GM12878 (cell line): ENCODE measurements at regions not wholly inside any gene's neighbourhood (a gene's known extent, or its start where the extent isn't known, plus 50 kb on each side); places are given as distances from the start of the nearest gene placed in this dataset.

Source experiments
- ATAC-seq: fragments of 200-7000 bp; cut with Tn5 transposase; 3 replicates; pipeline ENCODE4 v1.9.1; 2020; ENCODE audit warnings: mild to moderate bottlenecking, moderate library complexity
- BruUV-seq: library from RNA; stranded (reverse); fragments of 400-500 nt; replicated peaks from 2 replicates; lab custom pipeline; 2021; lab: Mats Ljungman, UMichigan
- CTCF ChIA-PET: fragments of 300-600 bp; sonication (Branson Sonifier 250); formaldehyde crosslinking; extraction: SDS; loops from one replicate; lab custom pipeline; 2021; ENCODE audit warnings: inconsistent platforms; lab: Yijun Ruan, JAX
- POLR2A ChIA-PET: fragments of 350-600 bp; formaldehyde crosslinking; extraction: SDS; loops from one replicate; lab custom pipeline; 2021; ENCODE audit warnings: inconsistent platforms; lab: Charles Lee
- RAD21 ChIA-PET: fragments of 300-600 bp; sonication (Branson Sonifier 250); formaldehyde crosslinking; loops from one replicate; lab custom pipeline; 2023; ENCODE audit warnings: antibody characterized with exemption; ENCODE audit not compliant: unreplicated experiment; lab: Charles Lee
- SMC1A ChIA-PET: fragments of 300-600 bp; sonication (Branson Sonifier 250); formaldehyde crosslinking; loops from one replicate; lab custom pipeline; 2023; ENCODE audit not compliant: unreplicated experiment, uncharacterized antibody; lab: Charles Lee
- DNase-seq: peaks from one replicate; pipeline ENCODE4 v3.0.0-alpha.2; 2011; ENCODE audit warnings: low read depth, low spot score
- FAIRE-seq: peaks from 3 replicates; lab custom pipeline; 2011; peaks lifted over from hg19 to GRCh38; lab: Jason Lieb, UNC
- H2AFZ ChIP-seq: 2 replicates; pipeline ENCODE4 v1.6.0; 2011; ENCODE audit warnings: low read depth, low read length, control low read depth; ENCODE audit not compliant: control insufficient read depth
- H3K27ac ChIP-seq: 2 replicates; pipeline ENCODE4 v1.5.1; 2011; ENCODE audit warnings: control low read depth; ENCODE audit not compliant: control insufficient read depth, insufficient read depth
- H3K27me3 ChIP-seq, 2 experiments: replicated peaks in 1 of 2; 2 replicates each; pipeline versions ENCODE4 v1.6.0 to v1.6.1; 2011; ENCODE audit warnings: low read length in 1 of 2; ENCODE audit not compliant: control insufficient read depth in 2 of 2, insufficient read depth in 2 of 2
- H3K36me3 ChIP-seq, 2 experiments: 2 replicates each; pipeline ENCODE4 v1.5.1; 2011; ENCODE audit warnings: low read length in 1 of 2; ENCODE audit not compliant: control insufficient read depth in 2 of 2, insufficient read depth in 2 of 2
- H3K4me1 ChIP-seq: 2 replicates; pipeline ENCODE4 v1.6.1; 2011; ENCODE audit warnings: mild to moderate bottlenecking, low read length, moderate library complexity, mixed read lengths; ENCODE audit not compliant: control insufficient read depth, insufficient read depth
- H3K4me2 ChIP-seq: 2 replicates; pipeline ENCODE4 v1.6.0; 2011; ENCODE audit warnings: control low read depth; ENCODE audit not compliant: control insufficient read depth, insufficient read depth
- H3K4me3 ChIP-seq: fragments of 200-600 bp; sonication (generic); 2 replicates; pipeline ENCODE4 v1.5.1; 2016
- H3K79me2 ChIP-seq: 2 replicates; pipeline ENCODE4 v1.6.0; 2011; ENCODE audit warnings: low read length; ENCODE audit not compliant: control insufficient read depth, insufficient read depth
- H3K9ac ChIP-seq: 2 replicates; pipeline ENCODE4 v1.8.0; 2011; ENCODE audit warnings: low read length, control low read depth, mixed read lengths; ENCODE audit not compliant: control insufficient read depth, insufficient read depth
- H3K9me3 ChIP-seq: replicated peaks from 3 replicates; pipeline ENCODE4 v1.5.1; 2011; ENCODE audit warnings: mild to moderate bottlenecking, low read length; ENCODE audit not compliant: control insufficient read depth, insufficient read depth
- H4K20me1 ChIP-seq: 2 replicates; pipeline ENCODE4 v1.6.0; 2011; ENCODE audit not compliant: control insufficient read depth, insufficient read depth
- BCL11A ChIP-seq: IDR thresholded peaks from 2 replicates; pipeline ENCODE4 v1.6.1; 2011; ENCODE audit warnings: low read depth, low read length
- BRCA1 ChIP-seq: IDR thresholded peaks from 2 replicates; pipeline ENCODE4 v1.6.1; 2011; ENCODE audit warnings: low read depth, low read length, improper control_type of control experiment
- CREM ChIP-seq: IDR thresholded peaks from 2 replicates; pipeline ENCODE4 v1.6.1; 2014; ENCODE audit warnings: antibody characterized with exemption, low read depth
- PRDM15 ChIP-seq: fragments of 450-650 bp; formaldehyde crosslinking; IDR thresholded peaks from 2 replicates; pipeline ENCODE4 v1.4.0; 2020; ENCODE audit warnings: mild to moderate bottlenecking, moderate library complexity
- WGBS: methylation state at CpG from one replicate; pipeline ENCODE4 v1.1.6; 2016; ENCODE audit warnings: low lambda C conversion rate; ENCODE audit not compliant: insufficient replicate concordance, insufficient coverage; ENCODE audit errors: missing lambda C conversion rate; 5-methylcytosine and 5-hydroxymethylcytosine counted together
- in situ Hi-C: fragments of 300-500 bp; cut with MboI; formaldehyde crosslinking; loops from 9 replicates; pipeline ENCODE4 v1.14.3; 2018; ENCODE audit warnings: mixed read lengths
- intact Hi-C: fragments of 100-400 bp; cut with micrococcal nuclease; formaldehyde crosslinking; loops from one replicate; pipeline ENCODE4 v1.14.2; 2022; ENCODE audit not compliant: unreplicated experiment
- TF ChIP-seq, protein P1 (sequence below): fragments of 450-650 bp; IDR thresholded peaks from 2 replicates; pipeline ENCODE4 v1.6.1; 2017; ENCODE audit warnings: mild to moderate bottlenecking, moderate library complexity

GRCh38 chr9:23635276-23635675, 190.8 kb downstream of the ELAVL2 start (continued):
- TF ChIP-seq, protein P1, sequence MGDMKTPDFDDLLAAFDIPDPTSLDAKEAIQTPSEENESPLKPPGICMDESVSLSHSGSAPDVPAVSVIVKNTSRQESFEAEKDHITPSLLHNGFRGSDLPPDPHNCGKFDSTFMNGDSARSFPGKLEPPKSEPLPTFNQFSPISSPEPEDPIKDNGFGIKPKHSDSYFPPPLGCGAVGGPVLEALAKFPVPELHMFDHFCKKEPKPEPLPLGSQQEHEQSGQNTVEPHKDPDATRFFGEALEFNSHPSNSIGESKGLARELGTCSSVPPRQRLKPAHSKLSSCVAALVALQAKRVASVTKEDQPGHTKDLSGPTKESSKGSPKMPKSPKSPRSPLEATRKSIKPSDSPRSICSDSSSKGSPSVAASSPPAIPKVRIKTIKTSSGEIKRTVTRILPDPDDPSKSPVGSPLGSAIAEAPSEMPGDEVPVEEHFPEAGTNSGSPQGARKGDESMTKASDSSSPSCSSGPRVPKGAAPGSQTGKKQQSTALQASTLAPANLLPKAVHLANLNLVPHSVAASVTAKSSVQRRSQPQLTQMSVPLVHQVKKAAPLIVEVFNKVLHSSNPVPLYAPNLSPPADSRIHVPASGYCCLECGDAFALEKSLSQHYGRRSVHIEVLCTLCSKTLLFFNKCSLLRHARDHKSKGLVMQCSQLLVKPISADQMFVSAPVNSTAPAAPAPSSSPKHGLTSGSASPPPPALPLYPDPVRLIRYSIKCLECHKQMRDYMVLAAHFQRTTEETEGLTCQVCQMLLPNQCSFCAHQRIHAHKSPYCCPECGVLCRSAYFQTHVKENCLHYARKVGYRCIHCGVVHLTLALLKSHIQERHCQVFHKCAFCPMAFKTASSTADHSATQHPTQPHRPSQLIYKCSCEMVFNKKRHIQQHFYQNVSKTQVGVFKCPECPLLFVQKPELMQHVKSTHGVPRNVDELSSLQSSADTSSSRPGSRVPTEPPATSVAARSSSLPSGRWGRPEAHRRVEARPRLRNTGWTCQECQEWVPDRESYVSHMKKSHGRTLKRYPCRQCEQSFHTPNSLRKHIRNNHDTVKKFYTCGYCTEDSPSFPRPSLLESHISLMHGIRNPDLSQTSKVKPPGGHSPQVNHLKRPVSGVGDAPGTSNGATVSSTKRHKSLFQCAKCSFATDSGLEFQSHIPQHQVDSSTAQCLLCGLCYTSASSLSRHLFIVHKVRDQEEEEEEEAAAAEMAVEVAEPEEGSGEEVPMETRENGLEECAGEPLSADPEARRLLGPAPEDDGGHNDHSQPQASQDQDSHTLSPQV, result no peak

GRCh38 chr9:23636199-23636598, 189.8 kb downstream of the ELAVL2 start:
- FAIRE-seq (no peak), DNase-seq (no peak), ATAC-seq (peak; percentile 78)
- H3K4me1 ChIP-seq, result no peaks in the 10 kb centered on the region
- POLR2A ChIA-PET, result no interaction called here
- H2AFZ ChIP-seq, result no peak overlapping the region
- H3K9ac ChIP-seq, result no peak overlapping the region
- H3K4me2 ChIP-seq, result no peak overlapping the region
- WGBS, result 18% methylated on average over 2 of the region's 2 CpGs
- H3K27ac ChIP-seq, result no peak overlapping the region
- in situ Hi-C loops (no loop called here), intact Hi-C loops (no loop called here)
- CTCF ChIA-PET, result interaction anchor here (1.2 kb wide), 1 partner anchor 12 kb away, joined by 3 read pairs; no protein-coding TSS in a partner anchor
- H3K4me3 ChIP-seq, result no peak overlapping the region
- TF ChIP-seq CREM (no peak), BCL11A (no peak), BRCA1 (no peak), PRDM15 (CRISPR knock-in tag) (no peak)
- TF ChIP-seq, protein P1, result no peak
- RAD21 ChIA-PET, result no interaction called here
- H3K9me3 ChIP-seq, result no peaks in the 10 kb centered on the region
- BruUV-seq, result no TSS peak
- no peaks in the 10 kb centered on the region for H3K27me3 ChIP-seq
- H3K79me2 ChIP-seq, result no peaks in the 10 kb centered on the region
- SMC1A ChIA-PET, result interaction anchor here (1.5 kb wide), 1 partner anchor 19 kb away, joined by 3 read pairs; no protein-coding TSS in a partner anchor
- no peaks in the 10 kb centered on the region for H3K36me3 ChIP-seq
- no peaks in the 10 kb centered on the region for H4K20me1 ChIP-seq
